Body of pancreas (tissue), 4 donors: ENCODE measurements at regions not wholly inside any gene's neighbourhood (a gene's known extent, or its start where the extent isn't known, plus 50 kb on each side); places are given as distances from the start of the nearest gene placed in this dataset.

Experiments
- ATAC-seq: fragments of 150-250 bp; one replicate; pipeline ENCODE4 v1.9.1; 2016
- DNase-seq, 4 donors: peaks; one replicate each; pipeline ENCODE4 v3.0.0-alpha.2; 2019
- H3K27ac ChIP-seq, 4 donors: fragments of 200-600 bp; sonication (generic); 1 replicate in 3 of 4; 2 replicates in 1 of 4; pipeline versions ENCODE4 v1.5.1 to v1.6.1; 2016 to 2019; ENCODE audit warnings: mild to moderate bottlenecking in 1 of 4, mixed read lengths in 1 of 4, moderate library complexity in 1 of 4
- H3K27me3 ChIP-seq, 2 donors: fragments of 200-600 bp; sonication (generic); one replicate each; pipeline ENCODE4 v1.6.0; 2016; ENCODE audit warnings: mild to moderate bottlenecking in 1 of 2
- H3K36me3 ChIP-seq, 2 donors: fragments of 200-600 bp; sonication (generic); replicated peaks in 1 of 2; 2 replicates each; pipeline ENCODE4 v1.5.1; 2016; ENCODE audit warnings: low read depth in 2 of 2; ENCODE audit not compliant: insufficient read depth in 1 of 2
- H3K4me1 ChIP-seq: fragments of 200-600 bp; sonication (generic); one replicate; pipeline ENCODE4 v1.6.0; 2016
- H3K4me3 ChIP-seq, 2 donors: fragments of 200-600 bp; sonication (generic); 1 replicate in 1 of 2; 2 replicates in 1 of 2; pipeline ENCODE4 v1.5.1; 2016 to 2019
- H3K9me3 ChIP-seq, 3 donors: fragments of 200-600 bp; sonication (generic); 1 replicate in 2 of 3; 2 replicates in 1 of 3; pipeline ENCODE4 v1.5.1; 2016
- CTCF ChIP-seq, 7 experiments: fragments of 450-650 bp in 4 of 7; fragments of 200-600 bp in 3 of 7; sonication (generic) in 3 of 7; IDR thresholded peaks; one replicate each; pipeline ENCODE4 v1.5.1; 2016 to 2019; ENCODE audit warnings: antibody characterized with exemption in 7 of 7
- POLR2A ChIP-seq, 3 donors: fragments of 450-650 bp; IDR thresholded peaks; one replicate each; pipeline ENCODE4 v1.6.1; 2016; ENCODE audit warnings: antibody characterized with exemption in 3 of 3, mild to moderate bottlenecking in 2 of 3
- WGBS, 2 donors: methylation state at CpG; one replicate each; pipeline ENCODE4 v1.1.5; 2017; 5-methylcytosine and 5-hydroxymethylcytosine counted together
- intact Hi-C: fragments of 100-400 bp; cut with DNase I; formaldehyde crosslinking; loops from one replicate; pipeline ENCODE4 v1.15.1; 2023

GRCh38 chr2:167670588-167670987 is 576.8 kb downstream of the STK39 start:
- Histone ChIP-seq H3K36me3 (no peaks in the 10 kb centered on the region), H3K9me3 (peaks cover 0 to 12% (median 0%) of the 10 kb centered on the region in 3 donors), H3K4me3 (no peak overlapping the region), H3K27me3 (no peaks in the 10 kb centered on the region), H3K4me1 (no peaks in the 10 kb centered on the region), H3K27ac (no peak overlapping the region)
- TF ChIP-seq CTCF (IDR thresholded peaks at IDR 0.05) (no peak), POLR2A (IDR thresholded peaks at IDR 0.05) (no peak)
- 9% methylated on average over 1 of the region's 1 CpG; no CpG with 5 or more reads in 1 of the 2 donors for WGBS, 2 donors
- DNase-seq = no peak
- no peak for ATAC-seq
- intact Hi-C loops = no loop called here

GRCh38 chr2:167653131-167653530 is 594.3 kb downstream of the STK39 start:
- no peaks in the 10 kb centered on the region for H3K27me3 ChIP-seq
- 52 to 60% methylated on average over 4 of the region's 4 CpGs for WGBS, 2 donors
- H3K27ac ChIP-seq = no peak overlapping the region
- H3K4me1 ChIP-seq = no peaks in the 10 kb centered on the region
- no peaks in the 10 kb centered on the region for H3K9me3 ChIP-seq
- intact Hi-C loops = no loop called here
- ATAC-seq (no peak), DNase-seq (no peak)
- H3K4me3 ChIP-seq = no peak overlapping the region
- H3K36me3 ChIP-seq = no peaks in the 10 kb centered on the region
- TF ChIP-seq CTCF (IDR thresholded peaks at IDR 0.05) (no peak), POLR2A (IDR thresholded peaks at IDR 0.05) (no peak)

- DNase-seq = no peak
- TF ChIP-seq POLR2A (IDR thresholded peaks at IDR 0.05) (no peak), CTCF (IDR thresholded peaks at IDR 0.05) (no peak)
Observed at GRCh38 chr2:167652401-167652800, 595.0 kb downstream of the STK39 start.

GRCh38 chr2:167651406-167652151 is 595.8 kb downstream of the STK39 start:
- ATAC-seq = no peak
- no peak for DNase-seq
- intact Hi-C loops = no loop called here
- Histone ChIP-seq H3K4me1 (no peaks in the 10 kb centered on the region), H3K9me3 (no peaks in the 10 kb centered on the region), H3K36me3 (no peaks in the 10 kb centered on the region), H3K4me3 (no peak overlapping the region), H3K27ac (no peak overlapping the region), H3K27me3 (no peaks in the 10 kb centered on the region)
- TF ChIP-seq POLR2A (IDR thresholded peaks at IDR 0.05) (no peak), CTCF (IDR thresholded peaks at IDR 0.05) (no peak)
- 29 to 39% methylated on average over 5 of the region's 5 CpGs for WGBS, 2 donors

More at GRCh38 chr2:167652401-167652800, 595.0 kb downstream of the STK39 start:
- no peaks in the 10 kb centered on the region for H3K9me3 ChIP-seq
- no peak overlapping the region for H3K27ac ChIP-seq
- H3K4me1 ChIP-seq = no peaks in the 10 kb centered on the region
- no peak overlapping the region for H3K4me3 ChIP-seq
- ATAC-seq = no peak
- intact Hi-C loops = no loop called here
- no peaks in the 10 kb centered on the region for H3K36me3 ChIP-seq
- H3K27me3 ChIP-seq = no peaks in the 10 kb centered on the region

- Histone ChIP-seq H3K27me3 (no peaks in the 10 kb centered on the region), H3K27ac (no peak overlapping the region), H3K4me1 (no peaks in the 10 kb centered on the region), H3K36me3 (no peaks in the 10 kb centered on the region), H3K4me3 (no peak overlapping the region), H3K9me3 (no peaks in the 10 kb centered on the region)
- WGBS, 2 donors = 88 to 89% methylated on average over 2 of the region's 2 CpGs
- intact Hi-C loops = no loop called here
- TF ChIP-seq CTCF (IDR thresholded peaks at IDR 0.05) = no peak
- no peak for TF ChIP-seq POLR2A (IDR thresholded peaks at IDR 0.05)
- ATAC-seq = no peak
- DNase-seq = no peak
Observed at GRCh38 chr2:167646557-167646956, 600.8 kb downstream of the STK39 start.
